SK-N-SH treated with all-trans-retinoic acid at 6 μM for 48 hours (cell line): ENCODE measurements at regions not wholly inside any gene's neighbourhood (a gene's known extent, or its start where the extent isn't known, plus 50 kb on each side); places are given as distances from the start of the nearest gene placed in this dataset.

Experiments used
- ARNTL ChIP-seq: fragments of 450-650 bp; formaldehyde crosslinking; IDR thresholded peaks from 2 replicates; pipeline ENCODE4 v1.5.0; 2020; ENCODE audit warnings: low read depth, mild to moderate bottlenecking, moderate library complexity, borderline replicate concordance
- GLIS3 ChIP-seq: fragments of 250-450 bp; sonication (Bioruptor Pico); IDR thresholded peaks from 2 replicates; pipeline ENCODE4 v1.5.0; 2020; ENCODE audit warnings: mild to moderate bottlenecking, moderate library complexity
- ISL1 ChIP-seq: fragments of 250-450 bp; sonication (Bioruptor Pico); IDR thresholded peaks from 2 replicates; pipeline ENCODE4 v2.1.2; 2022; ENCODE audit warnings: mild to moderate bottlenecking, moderate library complexity
- OSR1 ChIP-seq: fragments of 250-450 bp; sonication (Bioruptor Pico); IDR thresholded peaks from 2 replicates; pipeline ENCODE4 v1.8.0; 2022; ENCODE audit warnings: moderate library complexity, mild to moderate bottlenecking, inconsistent platforms
- SNAI2 ChIP-seq: fragments of 250-450 bp; sonication (Bioruptor Pico); IDR thresholded peaks from 2 replicates; pipeline ENCODE4 v1.5.0; 2020; ENCODE audit warnings: mild to moderate bottlenecking, moderate library complexity
- TOX ChIP-seq: fragments of 250-450 bp; sonication (Bioruptor Pico); IDR thresholded peaks from 2 replicates; pipeline ENCODE4 v1.8.0; 2021; ENCODE audit warnings: mild to moderate bottlenecking, moderate library complexity, borderline replicate concordance
- ZC3H10 ChIP-seq: fragments of 250-450 bp; sonication (Bioruptor Pico); IDR thresholded peaks from 2 replicates; pipeline ENCODE4 v1.5.1; 2021; ENCODE audit warnings: mild to moderate bottlenecking, moderate library complexity
- ZFP3 ChIP-seq: fragments of 250-450 bp; sonication (Bioruptor Pico); IDR thresholded peaks from 2 replicates; pipeline ENCODE4 v1.5.0; 2020; ENCODE audit warnings: mild to moderate bottlenecking, moderate library complexity
- ZFP30 ChIP-seq: fragments of 450-650 bp; formaldehyde crosslinking; IDR thresholded peaks from 2 replicates; pipeline ENCODE4 v1.5.0; 2022; ENCODE audit warnings: mild to moderate bottlenecking, moderate library complexity
- TF ChIP-seq, protein P1 (sequence below): fragments of 250-450 bp; sonication (Bioruptor Pico); IDR thresholded peaks from 2 replicates; pipeline ENCODE4 v1.8.0; 2020; ENCODE audit warnings: mild to moderate bottlenecking, moderate library complexity, borderline replicate concordance
- TF ChIP-seq, protein P2 (sequence below): fragments of 250-450 bp; sonication (Bioruptor Pico); IDR thresholded peaks from 2 replicates; pipeline ENCODE4 v1.5.1; 2020; ENCODE audit warnings: low read depth, mild to moderate bottlenecking, moderate library complexity
- TF ChIP-seq, protein P3 (sequence below): fragments of 250-450 bp; sonication (Bioruptor Pico); IDR thresholded peaks from 2 replicates; pipeline ENCODE4 v1.8.0; 2021; ENCODE audit warnings: low read depth, mild to moderate bottlenecking, moderate library complexity, borderline replicate concordance
- TF ChIP-seq, protein P4 (sequence below): fragments of 250-450 bp; sonication (Bioruptor Pico); IDR thresholded peaks from 2 replicates; pipeline ENCODE4 v1.5.1; 2021; ENCODE audit warnings: mild to moderate bottlenecking, moderate library complexity

DNA sequence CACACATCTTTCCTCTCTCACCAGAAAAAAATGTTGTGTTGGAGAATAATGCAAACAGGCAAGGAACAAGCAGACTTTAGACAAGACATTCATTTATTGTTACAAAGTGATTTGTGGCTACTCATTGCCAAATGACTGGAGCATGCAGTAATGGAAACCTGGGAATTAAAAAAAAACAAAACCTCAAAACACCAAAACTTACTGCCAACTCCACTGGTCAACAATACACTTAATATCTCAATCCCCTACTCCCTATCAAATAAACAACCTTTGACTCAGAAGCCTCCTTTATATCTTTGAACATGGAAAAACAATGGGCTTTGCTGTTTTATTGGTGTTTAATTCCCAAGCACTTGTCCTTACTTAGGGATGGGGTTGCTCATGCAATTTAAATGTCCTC lies 112.8 kb downstream of the POSTN start:
- TF ChIP-seq, protein P1, sequence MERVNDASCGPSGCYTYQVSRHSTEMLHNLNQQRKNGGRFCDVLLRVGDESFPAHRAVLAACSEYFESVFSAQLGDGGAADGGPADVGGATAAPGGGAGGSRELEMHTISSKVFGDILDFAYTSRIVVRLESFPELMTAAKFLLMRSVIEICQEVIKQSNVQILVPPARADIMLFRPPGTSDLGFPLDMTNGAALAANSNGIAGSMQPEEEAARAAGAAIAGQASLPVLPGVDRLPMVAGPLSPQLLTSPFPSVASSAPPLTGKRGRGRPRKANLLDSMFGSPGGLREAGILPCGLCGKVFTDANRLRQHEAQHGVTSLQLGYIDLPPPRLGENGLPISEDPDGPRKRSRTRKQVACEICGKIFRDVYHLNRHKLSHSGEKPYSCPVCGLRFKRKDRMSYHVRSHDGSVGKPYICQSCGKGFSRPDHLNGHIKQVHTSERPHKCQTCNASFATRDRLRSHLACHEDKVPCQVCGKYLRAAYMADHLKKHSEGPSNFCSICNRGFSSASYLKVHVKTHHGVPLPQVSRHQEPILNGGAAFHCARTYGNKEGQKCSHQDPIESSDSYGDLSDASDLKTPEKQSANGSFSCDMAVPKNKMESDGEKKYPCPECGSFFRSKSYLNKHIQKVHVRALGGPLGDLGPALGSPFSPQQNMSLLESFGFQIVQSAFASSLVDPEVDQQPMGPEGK: no peak
- no peak for TF ChIP-seq ZC3H10 (CRISPR knock-in tag)
- TF ChIP-seq, protein P2, sequence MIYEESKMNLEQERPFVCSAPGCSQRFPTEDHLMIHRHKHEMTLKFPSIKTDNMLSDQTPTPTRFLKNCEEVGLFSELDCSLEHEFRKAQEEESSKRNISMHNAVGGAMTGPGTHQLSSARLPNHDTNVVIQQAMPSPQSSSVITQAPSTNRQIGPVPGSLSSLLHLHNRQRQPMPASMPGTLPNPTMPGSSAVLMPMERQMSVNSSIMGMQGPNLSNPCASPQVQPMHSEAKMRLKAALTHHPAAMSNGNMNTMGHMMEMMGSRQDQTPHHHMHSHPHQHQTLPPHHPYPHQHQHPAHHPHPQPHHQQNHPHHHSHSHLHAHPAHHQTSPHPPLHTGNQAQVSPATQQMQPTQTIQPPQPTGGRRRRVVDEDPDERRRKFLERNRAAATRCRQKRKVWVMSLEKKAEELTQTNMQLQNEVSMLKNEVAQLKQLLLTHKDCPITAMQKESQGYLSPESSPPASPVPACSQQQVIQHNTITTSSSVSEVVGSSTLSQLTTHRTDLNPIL (CRISPR knock-in tag): no peak
- no peak for TF ChIP-seq ARNTL (CRISPR knock-in tag)
- no peak for TF ChIP-seq ZFP30
- TF ChIP-seq ZFP3 (CRISPR knock-in tag): no peak
- TF ChIP-seq TOX: no peak
- TF ChIP-seq GLIS3 (CRISPR knock-in tag): no peak
- TF ChIP-seq, protein P3, sequence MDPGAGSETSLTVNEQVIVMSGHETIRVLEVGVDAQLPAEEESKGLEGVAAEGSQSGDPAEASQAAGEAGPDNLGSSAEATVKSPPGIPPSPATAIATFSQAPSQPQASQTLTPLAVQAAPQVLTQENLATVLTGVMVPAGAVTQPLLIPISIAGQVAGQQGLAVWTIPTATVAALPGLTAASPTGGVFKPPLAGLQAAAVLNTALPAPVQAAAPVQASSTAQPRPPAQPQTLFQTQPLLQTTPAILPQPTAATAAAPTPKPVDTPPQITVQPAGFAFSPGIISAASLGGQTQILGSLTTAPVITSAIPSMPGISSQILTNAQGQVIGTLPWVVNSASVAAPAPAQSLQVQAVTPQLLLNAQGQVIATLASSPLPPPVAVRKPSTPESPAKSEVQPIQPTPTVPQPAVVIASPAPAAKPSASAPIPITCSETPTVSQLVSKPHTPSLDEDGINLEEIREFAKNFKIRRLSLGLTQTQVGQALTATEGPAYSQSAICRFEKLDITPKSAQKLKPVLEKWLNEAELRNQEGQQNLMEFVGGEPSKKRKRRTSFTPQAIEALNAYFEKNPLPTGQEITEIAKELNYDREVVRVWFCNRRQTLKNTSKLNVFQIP (CRISPR knock-in tag): no peak
- TF ChIP-seq SNAI2 (CRISPR knock-in tag): no peak
- TF ChIP-seq OSR1 (CRISPR knock-in tag): no peak
- TF ChIP-seq, protein P4, sequence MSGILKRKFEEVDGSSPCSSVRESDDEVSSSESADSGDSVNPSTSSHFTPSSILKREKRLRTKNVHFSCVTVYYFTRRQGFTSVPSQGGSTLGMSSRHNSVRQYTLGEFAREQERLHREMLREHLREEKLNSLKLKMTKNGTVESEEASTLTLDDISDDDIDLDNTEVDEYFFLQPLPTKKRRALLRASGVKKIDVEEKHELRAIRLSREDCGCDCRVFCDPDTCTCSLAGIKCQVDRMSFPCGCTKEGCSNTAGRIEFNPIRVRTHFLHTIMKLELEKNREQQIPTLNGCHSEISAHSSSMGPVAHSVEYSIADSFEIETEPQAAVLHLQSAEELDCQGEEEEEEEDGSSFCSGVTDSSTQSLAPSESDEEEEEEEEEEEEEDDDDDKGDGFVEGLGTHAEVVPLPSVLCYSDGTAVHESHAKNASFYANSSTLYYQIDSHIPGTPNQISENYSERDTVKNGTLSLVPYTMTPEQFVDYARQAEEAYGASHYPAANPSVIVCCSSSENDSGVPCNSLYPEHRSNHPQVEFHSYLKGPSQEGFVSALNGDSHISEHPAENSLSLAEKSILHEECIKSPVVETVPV: no peak
- TF ChIP-seq ISL1 (CRISPR knock-in tag): no peak
